ENCODE measurements at regions not wholly inside any gene's neighbourhood (a gene's known extent, or its start where the extent isn't known, plus 50 kb on each side); places are given as distances from the start of the nearest gene placed in this dataset.
"Not testable (repeated sequence)": the region's sequence is repeated elsewhere in the genome, so short reads cannot be mapped to it uniquely, and the experiment has no call there.

DNA sequence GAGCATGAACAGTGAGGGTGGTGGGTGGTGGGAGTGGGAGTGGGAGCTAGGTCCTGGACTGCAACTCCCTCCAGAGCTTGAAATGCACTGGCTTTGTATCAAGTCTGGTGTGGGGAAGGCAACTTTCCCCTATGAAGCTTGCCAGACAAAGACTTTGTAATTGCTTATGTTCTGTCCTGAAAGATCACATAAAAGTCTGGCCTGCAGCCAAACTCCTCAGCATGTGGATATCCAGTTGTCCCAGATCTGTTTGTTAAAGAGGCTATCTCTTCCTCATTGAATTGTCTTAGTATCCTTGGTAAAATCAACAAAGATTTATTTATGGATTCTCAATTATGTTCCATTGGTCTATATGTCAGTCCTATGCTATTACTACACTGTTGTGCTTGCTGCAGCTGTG, 607.9 kb downstream of the GLUD2 start:
- DNase-seq (ENCODE audit: low spot score), result no peak

DNA sequence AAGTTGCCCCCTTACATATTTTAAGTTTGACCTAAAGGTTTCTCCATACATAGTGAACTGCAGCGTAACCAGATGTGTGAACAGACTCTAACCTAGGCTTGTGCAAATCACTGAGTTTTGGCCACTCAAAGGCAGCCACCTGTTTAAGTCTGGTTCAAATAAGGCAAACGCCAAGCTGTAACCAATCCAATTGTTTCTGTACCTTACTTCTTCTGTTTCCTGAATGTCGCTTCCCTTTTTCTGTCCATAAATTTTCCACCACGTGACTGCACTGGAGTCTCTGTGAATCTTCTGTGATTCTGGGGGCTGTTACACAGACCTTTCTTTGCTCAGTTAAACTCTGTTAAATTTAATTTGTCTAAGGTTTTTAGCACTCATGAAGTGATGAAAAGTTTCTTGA, 618.8 kb downstream of the GLUD2 start:
- DNase-seq (ENCODE audit: low spot score), result no peak

DNA sequence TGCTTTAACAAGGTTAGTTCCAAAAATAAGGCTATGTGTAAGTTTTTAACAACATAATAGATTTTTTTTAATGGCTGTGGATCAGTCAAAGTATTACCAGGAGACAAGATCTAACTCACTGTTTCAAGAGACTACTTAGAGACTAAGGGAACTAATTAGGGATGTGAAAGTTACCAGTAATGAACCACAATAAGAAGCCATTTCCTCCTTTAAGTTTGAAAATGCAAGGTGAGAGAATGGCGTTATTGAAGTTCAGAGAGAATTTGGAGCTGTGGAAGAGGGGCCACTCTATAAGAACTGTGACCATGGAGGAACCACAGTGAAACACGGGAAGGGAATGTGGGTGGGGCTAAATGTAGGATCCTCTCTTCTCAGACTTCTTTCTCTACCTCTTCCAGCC, 624.2 kb downstream of the GLUD2 start:
- no peak for DNase-seq (ENCODE audit: low spot score)

DNA sequence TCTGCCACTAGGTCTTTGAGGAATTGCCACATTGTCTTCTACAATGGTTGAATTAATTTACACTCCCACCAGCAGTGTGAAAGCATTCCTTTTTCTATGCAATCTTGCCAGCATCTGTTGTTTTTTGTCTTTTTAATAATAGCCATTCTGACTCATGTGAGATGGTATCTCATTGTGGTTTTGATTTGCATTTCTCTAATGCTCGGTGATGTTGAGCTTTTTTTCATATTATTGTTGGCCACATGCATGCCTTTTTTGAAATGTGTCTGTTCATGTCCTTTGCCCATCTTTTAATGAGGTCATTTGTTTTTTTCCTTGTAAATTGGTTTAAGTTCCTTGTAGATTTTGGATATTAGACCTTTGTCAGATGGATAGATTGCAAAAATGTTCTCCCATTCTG, 661.8 kb downstream of the GLUD2 start:
- DNase-seq (ENCODE audit: low spot score), result not testable (repeated sequence)

DNA sequence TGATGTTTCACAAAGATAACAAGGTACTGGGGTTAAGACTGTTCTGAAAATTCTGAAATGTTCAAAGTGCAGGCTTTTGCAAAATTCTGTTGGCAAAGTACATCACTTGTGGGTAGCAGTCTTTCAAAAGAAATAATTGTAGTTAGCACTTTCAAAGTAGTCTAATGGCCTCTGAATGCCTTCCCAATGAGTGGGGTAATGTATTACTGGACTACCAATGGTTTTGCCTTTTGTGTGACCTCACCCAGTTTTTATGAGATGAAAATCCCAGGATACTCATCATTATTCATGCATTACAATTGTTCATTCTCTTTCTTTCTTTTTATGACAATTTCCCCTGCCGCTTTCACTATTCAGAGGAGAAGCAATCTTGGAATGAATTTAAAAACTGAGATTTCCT, 686.1 kb downstream of the GLUD2 start:
- DNase-seq (ENCODE audit: low spot score), result no peak

DNA sequence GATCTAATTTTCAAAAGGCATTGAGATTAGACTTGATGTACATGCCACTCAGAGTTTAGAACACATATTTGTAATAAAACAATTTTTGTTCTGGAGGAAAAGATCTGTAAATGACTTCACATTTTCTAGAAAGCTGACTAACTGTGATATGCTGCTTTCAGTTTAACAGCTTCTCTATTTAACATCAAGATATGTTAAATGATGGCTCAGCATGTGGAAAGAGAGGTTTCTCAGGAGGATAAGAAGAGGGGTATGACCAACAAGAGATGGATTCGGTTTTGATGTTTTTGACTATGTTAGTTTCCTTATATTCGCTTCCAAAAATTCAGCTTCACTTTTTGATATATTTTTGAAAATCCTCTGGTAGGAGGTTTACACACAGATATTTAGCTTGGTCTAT, 698.7 kb downstream of the GLUD2 start:
- no peak for DNase-seq (ENCODE audit: low spot score)

DNA sequence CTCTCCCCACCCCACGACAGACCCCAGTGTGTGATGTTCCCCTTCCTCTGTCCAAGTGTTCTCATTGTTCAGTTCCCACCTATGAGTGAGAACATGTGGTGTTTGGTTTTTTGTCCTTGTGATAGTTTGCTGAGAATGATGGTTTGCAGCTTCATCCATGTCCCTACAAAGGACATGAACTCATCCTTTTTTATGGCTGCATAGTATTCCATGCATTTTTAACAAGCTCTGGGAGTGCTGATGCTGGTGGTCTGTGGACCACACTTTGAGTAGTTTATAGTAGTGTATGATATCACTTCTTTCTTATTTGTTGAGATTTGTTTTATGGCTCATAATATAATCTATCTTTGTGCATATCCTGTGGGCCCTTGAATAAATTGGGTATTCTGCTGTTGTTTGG, 706.2 kb downstream of the GLUD2 start:
- not testable (repeated sequence) for DNase-seq (ENCODE audit: low spot score)

GRCh38 chrX:121754301-121754700, 706.9 kb downstream of the GLUD2 start:
- no peak for DNase-seq (ENCODE audit: low spot score)

- no peak for DNase-seq (ENCODE audit: low spot score)
Measured at GRCh38 chrX:121755541-121755940, 708.1 kb downstream of the GLUD2 start.

DNA sequence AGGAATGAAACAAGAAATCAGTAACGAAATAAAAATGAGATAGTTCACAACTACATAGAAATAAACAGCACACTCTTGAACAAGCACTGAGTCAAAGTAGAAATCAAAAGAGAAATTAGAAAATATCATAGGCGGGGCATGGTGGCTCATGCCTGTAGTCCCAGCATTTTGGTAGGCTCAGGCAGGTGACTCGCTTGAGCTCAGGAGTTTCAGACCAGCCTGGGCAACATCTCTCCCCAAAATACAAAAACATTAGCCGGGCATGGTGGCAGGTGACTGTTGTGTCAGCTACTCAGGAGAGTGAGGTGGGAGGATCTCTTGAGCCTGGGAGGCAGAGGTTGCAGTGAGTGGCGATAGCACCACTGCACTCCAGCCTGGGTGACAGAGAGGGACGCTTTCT, 714.4 kb downstream of the GLUD2 start:
- DNase-seq (ENCODE audit: low spot score), result no peak

DNA sequence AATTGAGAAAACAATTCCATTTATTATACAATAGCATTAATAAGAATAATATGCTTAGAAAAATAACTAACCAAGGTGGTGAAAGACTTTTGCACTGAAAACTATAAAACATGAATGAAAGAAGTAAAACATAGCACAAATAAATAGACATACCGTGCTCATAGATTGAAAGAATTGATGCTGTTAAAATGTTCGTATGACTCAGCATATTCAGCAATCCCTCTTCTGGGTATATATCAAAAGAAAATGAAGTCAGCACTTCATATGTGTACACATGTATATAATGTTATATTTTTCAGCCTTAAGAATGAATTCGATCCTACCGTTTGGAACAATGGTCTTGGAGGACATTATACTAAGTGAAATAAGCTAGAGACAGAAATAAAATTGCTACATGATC, 716.3 kb downstream of the GLUD2 start:
- DNase-seq (ENCODE audit: low spot score), result no peak

GRCh38 chrX:121768210-121768609, 720.8 kb downstream of the GLUD2 start:
- not testable (repeated sequence) for DNase-seq (ENCODE audit: low spot score)

DNA sequence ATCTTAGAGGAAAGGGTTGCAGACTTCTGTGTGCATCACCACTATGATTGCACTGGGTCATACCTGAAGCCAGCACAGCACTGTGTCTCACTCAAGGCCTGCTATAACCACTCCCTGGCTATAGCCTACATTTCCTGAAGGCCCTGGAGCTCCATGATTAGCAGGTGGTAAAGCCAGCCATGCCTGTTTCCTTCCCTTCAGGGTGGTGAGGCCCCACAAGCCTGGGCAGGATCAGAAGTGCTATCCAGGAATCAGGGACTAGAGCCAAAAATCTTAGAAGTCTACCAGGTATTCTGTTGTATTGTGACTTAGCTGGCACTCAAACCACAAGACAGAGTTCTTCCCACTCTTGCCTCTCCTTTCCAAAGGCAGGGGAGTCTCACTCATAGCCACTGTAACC, 734.6 kb downstream of the GLUD2 start:
- no peak for DNase-seq (ENCODE audit: low spot score)

GRCh38 chrX:121782544-121782943, 735.1 kb downstream of the GLUD2 start:
- DNase-seq (ENCODE audit: low spot score), result no peak

DNA sequence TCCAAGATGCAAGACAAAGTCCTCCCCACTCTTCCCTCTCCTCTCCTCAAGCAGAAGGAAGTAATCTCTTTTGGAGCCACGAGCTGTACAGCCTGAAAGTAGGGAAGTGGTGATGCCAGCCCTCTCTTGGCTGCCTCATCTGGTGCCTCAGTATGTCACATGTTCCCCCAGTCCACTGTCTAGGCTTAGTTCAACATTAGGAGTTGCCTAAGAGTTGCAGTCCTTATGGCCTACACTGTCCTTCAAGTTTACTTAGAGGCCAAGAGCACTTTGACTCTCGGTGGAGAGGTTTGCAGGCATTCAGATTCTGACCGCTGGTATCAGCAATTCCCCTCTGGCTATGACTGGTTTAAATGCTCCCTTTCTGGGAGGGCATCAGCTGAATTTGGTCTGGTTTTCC, 735.6 kb downstream of the GLUD2 start:
- DNase-seq (ENCODE audit: low spot score), result no peak

- no peak for DNase-seq (ENCODE audit: low spot score)
Measured at GRCh38 chrX:121802881-121803412, 755.5 kb downstream of the GLUD2 start.

DNA sequence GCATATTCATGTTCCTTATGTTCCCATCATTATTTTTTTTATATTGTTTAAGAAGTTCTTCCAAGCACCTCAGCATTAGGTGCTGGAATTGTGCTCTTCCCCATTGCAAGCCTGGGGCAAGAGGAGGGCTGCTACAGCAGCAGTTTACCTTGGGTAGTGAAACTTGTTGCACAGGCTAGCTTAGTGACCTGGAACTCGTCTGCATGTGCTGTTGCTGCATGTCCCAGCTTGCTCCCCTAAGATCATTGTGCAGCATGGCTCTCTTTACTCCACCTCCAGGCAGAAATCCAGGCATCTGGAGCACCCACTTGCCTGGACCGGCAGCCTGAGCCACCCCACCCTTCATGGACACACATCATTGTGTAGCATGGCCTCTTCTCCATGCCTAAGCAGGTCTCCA, 776.0 kb downstream of the GLUD2 start:
- no peak for DNase-seq (ENCODE audit: low spot score)

GRCh38 chrX:121831601-121832000, 784.2 kb downstream of the GLUD2 start:
- no peak for DNase-seq (ENCODE audit: low spot score)

DNA sequence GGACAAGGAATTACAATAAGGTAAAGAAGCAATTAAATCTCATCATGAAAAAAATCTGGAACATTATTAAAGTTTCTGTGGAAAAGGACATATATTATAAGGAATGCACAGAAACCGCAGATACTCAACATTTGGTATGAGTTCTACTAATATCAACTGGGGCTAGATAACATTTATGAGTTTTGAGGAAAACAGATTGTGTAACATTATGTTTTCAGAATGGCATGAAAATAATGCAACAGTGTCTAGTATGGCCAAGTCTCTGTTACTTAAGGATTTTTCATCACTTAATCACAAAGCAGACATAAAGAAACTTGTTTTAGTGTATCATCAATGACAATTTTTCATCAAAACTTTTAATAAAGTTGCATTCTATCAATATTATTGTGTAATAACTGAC, 785.0 kb downstream of the GLUD2 start:
- DNase-seq (ENCODE audit: low spot score), result no peak

DNA sequence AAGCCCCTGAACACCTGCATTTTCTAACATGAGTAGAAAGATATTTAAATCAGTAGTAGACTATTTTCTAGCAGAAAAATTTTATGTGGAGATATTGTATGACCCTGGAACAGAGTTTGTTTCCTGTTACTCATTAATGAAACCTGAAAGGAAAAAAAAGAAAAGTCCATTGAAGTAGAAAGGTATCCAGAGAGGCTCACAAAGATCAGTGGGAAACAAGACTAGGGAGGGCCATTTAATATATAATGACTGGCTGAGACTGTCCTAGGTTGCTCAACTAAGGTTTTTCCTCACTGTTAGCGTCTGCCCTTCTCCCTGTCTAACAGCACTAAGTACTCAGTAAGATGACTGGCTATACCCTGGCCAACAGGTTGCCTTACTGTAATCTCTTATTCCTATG, 788.6 kb downstream of the GLUD2 start:
- no peak for DNase-seq (ENCODE audit: low spot score)

- DNase-seq (ENCODE audit: low spot score), result no peak
Measured at GRCh38 chrX:121851033-121851432, 803.6 kb downstream of the GLUD2 start.

- no peak for DNase-seq (ENCODE audit: low spot score)
Measured at GRCh38 chrX:121853762-121854613, 806.6 kb downstream of the GLUD2 start.

DNA sequence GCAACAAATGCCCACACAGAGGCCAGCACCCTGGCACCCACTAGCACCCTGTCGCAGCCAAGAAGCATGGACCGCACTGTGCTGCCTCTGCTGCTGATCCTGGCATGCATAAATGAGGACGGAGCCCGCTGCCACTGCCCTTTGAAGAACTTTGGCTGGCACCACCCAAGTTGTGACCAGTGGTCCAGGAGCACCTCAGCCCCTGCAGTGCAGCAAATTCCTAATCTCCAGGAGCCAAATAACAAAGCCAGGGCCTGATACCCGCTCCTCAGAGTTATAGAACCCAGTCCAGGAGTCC, 807.2 kb downstream of the GLUD2 start:
- DNase-seq (ENCODE audit: low spot score), result no peak

Measured in Ammon's horn (tissue), 1 donor.